ENCODE measurements at regions not wholly inside any gene's neighbourhood (a gene's known extent, or its start where the extent isn't known, plus 50 kb on each side); places are given as distances from the start of the nearest gene placed in this dataset.
A peak's percentile ranks its signal among the peaks of the same experiment; 100 is the strongest.

DNA sequence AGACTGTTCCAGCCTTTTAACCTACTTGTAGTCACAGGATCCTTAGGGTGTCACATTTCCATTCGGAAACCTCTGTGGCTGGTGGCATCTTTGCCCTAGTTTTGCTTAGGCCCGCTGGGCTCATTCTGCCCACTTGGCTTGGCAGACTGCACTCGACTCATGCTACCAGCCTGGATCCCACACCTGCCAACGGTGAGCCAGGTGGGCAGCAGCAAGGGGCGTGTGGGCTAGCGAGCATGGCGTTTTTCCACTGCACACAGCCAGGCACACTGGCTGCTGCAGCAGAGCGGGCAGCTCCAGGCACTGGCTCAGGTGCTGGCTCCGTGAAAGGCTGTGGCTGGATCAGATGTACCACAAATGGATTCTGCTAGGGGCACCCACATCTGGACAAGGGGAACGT, 838.2 kb downstream of the SLITRK6 start:
- no peak for DNase-seq (ENCODE audit: low read depth)

DNA sequence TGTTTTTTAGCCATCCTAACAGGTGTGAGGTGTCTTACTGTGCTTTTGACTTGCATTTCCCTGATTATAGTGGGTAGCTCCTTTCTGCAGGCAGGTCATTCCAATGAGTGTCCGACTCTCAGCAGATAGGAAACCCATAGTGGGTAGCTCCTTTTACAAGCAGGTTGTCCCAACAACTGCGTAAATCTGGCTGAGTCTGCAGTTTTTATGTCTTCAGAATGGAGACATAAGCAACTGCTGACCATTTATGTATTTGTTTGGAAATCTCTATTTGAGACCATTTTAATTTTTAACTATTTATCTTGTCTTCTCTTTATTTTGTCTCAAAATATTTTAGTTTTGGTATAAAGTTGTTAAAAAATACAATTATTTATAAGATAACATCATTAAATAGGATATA, 839.4 kb downstream of the SLITRK6 start:
- no peak for DNase-seq (ENCODE audit: low read depth)

DNA sequence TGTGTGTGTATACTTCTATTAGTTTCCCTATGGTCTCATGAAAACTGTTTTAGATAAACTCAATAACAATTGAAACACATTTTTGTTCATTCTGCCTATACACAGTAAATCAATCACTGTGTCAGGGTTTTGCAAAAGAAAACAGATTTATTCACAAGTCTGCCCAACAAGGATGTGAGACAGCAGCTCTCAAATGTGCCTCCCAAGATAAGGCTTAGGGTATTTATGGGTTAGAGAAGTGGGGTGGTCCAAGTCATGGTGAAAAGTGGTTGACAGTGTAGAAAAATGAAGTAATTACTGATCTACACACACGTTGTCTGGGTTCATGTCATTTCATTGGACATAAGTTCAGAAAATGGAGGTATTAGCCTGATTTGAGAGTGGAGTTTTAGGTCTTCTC, 844.6 kb downstream of the SLITRK6 start:
- DNase-seq (ENCODE audit: low read depth), result peak; percentile 9

DNA sequence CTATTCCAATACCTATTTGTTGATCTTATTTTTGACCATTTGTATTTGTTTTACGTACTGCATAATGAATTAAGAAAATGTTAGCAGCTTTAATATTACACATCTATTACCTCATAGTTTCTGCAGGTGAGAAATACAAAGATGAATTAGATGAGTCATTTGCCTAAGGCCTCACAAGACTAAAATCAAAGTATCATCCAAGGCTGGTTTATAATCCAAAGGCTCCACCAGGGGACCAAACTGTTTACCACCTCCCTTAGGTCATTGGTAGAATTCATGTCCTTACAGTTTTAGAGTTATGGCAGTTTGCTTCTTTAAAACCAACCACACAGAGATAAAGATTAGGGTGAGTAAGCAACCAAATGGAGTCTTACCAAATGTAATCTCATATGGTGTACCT, 848.1 kb downstream of the SLITRK6 start:
- no peak for DNase-seq (ENCODE audit: low read depth)

DNA sequence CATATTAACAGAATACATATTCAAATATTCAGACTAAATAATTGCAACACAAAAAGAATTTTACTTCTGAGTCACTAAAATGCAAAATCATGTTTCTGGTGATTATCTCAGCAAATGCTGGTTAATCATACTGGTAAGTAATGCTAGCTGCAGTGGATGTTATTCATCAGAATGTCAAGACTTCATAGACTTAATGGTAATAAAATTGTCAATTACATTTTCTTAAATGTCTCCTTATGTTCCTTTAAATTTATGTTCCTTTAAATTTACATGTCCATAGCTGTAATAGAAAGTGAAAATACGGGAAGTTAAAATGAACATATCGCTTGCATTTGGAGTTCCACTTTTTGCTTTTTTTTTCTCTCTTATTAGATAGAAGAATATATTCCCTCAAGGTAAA, 853.0 kb downstream of the SLITRK6 start:
- no peak for DNase-seq (ENCODE audit: low read depth)

DNA sequence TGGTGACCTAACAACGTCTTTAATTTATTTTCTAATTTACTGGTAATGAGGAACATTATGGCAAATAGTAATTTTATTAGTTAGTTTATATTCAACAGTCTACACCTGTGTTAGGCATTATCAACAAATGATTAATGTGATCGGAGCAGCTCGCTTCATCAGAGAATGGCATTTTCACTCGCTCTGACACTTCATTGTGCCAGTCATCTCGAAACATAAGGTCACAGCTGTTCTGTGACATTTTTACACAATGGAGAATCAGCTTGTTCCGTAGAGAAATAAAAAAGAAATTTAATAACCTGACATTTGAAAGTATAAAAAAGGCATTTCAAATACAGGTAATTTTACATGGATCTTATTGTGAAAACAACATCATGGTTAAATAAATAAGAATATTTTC, 858.4 kb downstream of the SLITRK6 start:
- DNase-seq (ENCODE audit: low read depth), result no peak

DNA sequence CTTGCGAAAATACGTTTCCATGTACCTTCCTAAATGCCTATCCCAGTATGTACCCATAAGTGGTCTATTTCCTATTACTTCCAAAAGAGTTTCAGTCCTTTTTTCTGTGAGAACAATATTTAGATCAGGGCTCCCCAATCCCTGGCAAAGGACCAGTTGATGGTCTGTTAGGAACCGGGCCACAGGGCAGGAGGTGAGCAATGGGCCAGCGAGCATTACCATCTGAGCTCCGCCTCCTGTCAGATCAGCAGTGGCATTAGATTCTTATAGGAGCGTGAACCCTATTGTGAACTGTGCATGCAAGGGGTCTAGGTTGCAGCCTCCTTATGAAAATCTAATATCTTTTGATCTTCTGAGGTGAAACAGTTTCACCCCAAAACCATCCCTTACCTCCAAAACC, 859.1 kb downstream of the SLITRK6 start:
- DNase-seq (ENCODE audit: low read depth), result no peak

DNA sequence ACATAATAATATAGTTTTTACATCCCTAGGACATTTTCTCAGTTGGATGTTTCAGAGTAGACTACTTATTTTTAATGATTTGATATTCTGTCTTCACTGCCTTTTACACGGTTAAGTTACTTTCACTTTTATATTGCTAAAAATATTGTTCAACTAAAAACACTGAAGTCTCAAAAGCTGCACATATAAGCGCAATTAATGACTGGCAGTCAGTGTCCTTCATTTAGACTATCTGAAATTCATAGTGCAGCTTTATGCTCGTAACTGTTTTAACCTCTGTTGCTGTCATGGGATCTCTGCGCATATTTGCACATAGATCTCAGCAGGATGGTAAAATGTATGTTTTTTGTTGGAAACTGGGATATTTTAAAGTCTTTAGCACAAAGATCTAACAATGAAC, 864.3 kb downstream of the SLITRK6 start:
- no peak for DNase-seq (ENCODE audit: low read depth)

DNA sequence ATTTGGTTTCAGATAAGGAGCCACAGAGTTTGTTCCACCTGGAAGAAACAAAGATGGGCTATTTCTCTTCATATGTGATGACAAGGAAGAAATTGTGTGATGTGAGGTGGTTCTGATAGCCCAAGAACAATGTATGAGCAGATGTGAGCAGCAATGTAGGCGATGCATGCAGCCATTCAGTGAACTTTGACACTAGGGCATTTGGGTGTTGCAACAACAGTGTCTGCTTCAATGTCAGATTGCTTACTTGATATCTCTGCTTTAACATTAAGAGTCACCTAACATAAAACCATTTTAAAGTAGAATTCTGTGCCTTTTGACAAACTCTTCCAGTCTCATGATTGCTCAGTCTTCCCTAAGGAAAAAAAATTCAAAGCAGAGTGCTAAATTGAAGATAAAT, 865.4 kb downstream of the SLITRK6 start:
- DNase-seq (ENCODE audit: low read depth), result no peak

DNA sequence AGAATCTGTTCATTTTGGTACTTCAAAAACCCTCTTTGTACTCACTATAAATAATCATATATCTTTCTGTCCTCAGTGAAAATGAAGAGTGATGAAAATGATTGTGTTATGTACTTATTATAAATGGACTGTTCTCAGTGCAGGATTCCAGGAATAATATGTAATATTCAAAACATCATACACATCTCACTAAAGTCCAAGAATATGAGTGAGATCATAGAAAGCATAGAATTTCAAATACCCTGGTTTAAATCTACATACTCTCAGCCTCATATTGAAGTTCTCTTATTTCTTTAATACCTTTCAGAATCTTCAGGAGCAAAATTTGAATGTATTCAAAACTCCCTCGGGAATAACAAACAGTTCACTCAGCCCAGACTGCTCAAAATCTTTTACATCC, 868.0 kb downstream of the SLITRK6 start:
- DNase-seq (ENCODE audit: low read depth), result no peak

DNA sequence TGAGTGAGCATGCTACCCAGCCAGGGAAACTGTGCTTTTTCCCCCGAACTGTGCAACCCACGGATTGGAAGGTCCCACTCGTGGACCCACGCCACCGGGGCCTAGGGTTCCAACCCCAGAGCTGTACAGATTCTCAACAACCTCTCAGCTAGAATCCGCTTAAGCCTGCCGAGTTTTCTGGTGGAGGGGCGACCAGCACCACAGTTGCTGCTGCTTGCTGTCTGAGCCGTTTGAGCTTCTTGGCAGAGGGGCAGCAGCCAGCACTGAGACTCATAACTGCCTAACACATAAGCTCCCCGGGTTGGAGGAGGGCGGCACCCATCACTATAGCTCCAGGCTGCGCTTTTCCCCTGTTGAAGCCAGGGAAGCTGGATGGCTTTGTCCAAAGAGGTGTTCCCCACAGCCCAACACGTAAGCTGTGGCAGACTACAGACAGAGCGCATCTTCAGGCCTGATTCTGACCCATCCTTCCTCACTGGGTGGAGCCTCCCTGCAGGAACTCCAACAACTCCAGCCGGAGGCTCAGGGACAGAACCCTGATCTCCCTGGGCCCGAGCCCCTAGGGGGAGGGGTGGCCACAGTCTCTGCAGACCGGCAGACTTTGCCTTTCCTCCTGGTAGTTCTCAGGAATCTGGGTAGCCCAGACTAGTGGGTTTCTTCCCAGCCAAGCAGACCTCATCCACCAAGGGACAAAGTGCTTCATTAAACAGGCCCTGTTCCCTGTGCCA, 871.6 kb downstream of the SLITRK6 start:
- DNase-seq (ENCODE audit: low read depth), result no peak

DNA sequence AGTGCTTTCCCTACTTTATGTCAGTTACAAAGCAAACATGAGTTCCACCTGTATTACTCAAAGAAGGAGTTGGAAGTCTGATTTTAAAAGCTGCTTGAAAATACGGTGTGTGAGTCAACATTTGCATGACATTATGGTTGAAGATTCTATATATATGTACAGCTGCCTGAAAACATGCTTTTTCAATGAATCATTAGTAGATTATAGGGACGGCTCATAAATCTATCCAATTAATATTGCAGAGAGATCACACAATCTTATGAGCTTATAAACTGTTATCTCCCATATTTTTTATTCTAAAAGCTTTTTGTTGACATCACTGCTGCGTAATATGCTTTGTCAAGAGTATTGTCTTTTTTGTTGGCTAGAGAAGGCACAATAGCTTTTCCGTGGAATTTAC, 873.8 kb downstream of the SLITRK6 start:
- no peak for DNase-seq (ENCODE audit: low read depth)

DNA sequence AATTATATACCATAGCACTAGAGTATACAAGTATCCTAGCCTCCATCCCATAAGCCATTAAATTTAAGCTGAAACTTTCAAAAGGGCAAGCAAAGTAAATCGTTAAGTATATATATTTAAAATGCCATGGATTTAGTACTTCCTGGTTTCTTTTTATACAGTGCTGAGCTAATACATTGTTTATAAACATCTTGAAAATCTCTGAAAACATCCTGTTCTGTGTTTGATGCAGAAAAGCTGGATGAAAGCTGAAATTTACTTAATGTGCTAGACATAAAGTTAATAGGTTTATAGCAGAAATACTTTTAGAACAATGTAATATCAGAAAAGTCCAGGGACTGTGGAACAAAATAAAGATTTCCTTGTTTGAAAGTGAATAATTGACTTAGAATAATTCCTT, 875.4 kb downstream of the SLITRK6 start:
- no peak for DNase-seq (ENCODE audit: low read depth)

DNA sequence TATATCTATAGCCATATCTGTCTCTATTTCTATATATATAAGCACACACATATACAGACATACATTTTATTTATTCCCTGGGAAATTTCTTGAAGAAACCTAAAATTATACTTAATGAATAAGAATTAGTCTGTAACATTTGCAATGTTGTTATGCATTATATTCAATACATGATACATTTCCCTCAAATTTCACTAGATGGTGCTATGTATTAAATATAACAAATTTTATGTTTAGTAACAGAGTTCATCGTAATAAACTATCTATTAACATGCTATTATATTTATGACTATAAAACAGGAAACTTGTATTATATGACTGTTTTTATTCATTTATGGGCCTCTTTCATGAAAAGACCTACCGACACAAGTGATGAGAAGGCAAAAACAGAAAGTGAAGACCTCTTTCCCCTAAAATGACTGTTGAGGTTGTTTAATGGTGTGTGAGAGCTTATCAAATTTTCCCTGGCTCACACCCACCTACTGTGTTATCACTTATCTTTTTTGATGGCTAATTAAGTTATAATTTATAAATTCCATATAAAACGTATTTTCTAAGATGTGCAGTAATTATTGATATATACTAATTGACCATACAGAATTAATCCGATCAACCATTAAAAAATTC, 881.9 kb downstream of the SLITRK6 start:
- DNase-seq (ENCODE audit: low read depth), result no peak

DNA sequence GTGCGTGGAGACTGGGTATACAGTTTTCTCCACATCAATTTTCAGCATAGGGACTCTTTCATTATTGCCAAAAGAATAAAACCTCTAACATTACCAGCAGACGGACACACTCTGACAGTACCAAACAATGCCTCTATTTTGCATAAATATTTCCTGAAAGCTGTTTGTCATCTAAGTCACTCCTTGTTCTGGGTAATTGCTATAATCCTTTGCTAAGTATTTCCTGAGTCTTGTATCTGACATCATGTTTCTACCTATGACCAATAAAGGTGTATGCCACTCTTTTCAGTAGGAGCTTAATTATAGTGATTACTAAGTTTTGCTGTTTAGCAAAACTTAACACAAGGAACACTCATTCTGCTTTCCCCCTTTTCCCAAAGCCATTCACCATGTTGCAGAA, 886.5 kb downstream of the SLITRK6 start:
- DNase-seq (ENCODE audit: low read depth), result no peak

DNA sequence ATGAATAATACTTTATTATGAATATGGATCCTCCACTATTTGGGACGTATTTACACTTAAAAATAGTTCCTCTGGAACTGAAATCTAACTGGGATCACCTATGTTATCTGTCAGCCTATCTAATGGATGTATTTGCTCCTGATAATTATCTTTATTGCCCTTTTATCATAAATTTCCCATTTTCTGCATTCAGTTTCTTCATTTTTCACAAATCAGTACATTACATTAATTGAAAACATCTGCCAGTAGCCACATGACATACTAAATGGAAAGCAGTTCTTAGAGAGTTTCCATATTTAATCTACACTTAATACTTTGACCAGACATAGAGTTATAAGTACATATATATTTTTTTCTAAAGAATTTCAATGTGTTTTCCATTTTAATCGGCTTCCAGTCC, 888.8 kb downstream of the SLITRK6 start:
- DNase-seq (ENCODE audit: low read depth), result no peak

DNA sequence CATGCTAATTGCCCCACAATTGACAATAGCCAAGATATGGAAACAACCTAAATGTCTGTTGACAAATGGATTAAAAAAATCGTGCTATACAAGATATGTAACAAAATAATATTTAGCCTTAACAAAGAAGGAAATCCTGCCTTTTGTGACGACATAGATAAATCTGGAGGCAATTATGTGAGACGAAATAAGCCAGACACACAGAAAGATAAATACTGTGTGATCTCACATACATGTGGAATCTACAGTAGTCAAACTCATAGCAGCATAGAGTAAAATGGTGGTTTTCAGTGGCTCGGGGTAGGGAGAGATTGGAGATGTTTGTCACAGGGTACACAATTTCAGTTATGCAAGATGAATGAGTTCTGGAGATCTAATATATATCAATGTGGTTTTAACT, 895.8 kb downstream of the SLITRK6 start:
- DNase-seq (ENCODE audit: low read depth), result no peak

DNA sequence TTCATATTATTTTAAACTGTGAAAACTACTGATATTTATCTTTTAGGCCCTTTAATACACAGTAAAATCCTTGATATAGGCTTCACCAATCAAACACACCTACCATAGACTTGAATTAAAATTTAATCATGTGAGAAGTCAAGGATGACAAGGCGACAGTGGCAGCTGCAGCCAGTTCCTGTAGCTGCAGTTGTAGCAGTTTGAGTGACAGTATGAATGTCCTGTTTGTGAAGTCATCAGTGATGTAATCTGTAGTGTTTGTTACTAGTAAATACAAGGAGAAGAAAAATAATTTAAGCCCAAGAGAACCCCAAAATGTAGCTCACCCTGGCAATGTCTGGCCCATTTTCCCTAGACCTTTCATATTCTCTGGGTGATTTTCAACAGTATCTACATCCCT, 897.0 kb downstream of the SLITRK6 start:
- no peak for DNase-seq (ENCODE audit: low read depth)

DNA sequence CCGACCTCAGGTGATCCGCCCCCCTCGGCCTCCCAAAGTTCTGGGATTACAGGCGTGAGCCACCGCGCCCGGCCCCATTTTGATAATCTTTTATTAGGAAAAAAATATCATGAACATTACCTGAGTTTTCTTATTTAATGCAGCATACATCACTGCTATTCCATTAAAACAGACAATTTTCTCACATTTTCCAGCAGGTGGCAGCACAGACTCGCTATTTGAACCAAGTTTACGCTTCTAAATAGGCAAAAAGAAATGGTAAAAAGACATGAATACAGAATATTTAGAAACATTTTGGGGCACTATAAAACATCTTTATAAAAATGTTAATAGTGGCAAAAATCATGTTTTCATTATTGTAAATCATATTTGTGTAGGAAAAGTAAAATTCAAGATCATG, 903.1 kb downstream of the SLITRK6 start:
- DNase-seq (ENCODE audit: low read depth), result peak; percentile 5

DNA sequence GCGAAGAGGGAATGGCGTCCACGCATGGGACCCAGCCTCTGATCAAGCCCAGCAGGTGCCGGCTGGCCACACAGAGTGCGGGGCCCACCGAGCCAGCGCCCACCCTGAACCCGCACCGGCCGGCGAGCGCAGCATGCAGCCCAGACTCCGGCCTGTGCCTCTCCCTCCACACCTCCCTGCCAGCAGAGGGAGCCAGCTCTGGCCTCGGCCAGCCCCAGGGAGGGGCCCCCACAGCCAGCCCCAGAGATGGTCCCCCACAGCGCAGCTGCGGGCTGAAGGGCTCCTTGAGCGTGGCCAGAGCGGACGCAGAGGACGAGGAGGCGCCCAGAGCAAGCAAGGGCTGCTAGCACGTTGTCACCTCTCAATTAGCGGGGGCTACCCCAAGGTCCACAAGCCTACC, 904.5 kb downstream of the SLITRK6 start:
- DNase-seq (ENCODE audit: low read depth), result no peak

DNA sequence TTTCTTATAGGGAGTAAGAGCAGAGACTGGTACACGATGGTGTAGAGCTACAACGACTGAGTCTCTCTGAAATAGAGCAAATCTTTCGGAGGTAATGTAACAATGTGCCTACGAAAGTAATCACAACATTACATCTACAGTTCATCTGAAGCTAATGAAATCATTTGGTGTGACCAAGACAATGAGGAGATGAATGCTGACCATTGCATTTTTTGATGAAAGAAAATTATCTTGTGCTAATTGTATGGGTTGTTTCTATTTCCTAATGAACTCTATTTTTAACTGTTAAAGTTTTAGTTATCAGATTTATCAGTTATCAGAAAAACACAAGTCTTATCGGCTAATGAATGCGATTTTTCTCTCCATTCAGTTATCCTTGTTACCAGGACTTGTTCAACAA, 913.4 kb downstream of the SLITRK6 start:
- no peak for DNase-seq (ENCODE audit: low read depth)

DNA sequence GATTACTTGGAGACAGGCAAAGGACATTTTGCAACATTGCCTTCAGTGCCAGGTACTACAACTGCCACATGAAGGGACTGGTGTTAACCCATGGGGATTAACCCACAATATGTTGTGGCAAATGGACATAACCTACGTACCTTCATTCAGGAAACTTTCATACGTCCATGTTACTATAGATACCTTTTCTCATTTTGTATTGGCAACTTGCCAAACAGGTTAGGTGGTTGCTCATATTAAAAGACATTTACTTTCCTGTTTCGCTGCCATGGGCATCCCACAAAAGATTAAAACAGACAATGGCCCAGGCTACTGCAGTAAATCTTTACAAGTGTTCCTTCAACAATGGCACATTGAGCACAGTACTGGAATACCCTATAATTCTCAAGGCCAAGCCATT, 925.3 kb downstream of the SLITRK6 start:
- DNase-seq (ENCODE audit: low read depth), result no peak

DNA sequence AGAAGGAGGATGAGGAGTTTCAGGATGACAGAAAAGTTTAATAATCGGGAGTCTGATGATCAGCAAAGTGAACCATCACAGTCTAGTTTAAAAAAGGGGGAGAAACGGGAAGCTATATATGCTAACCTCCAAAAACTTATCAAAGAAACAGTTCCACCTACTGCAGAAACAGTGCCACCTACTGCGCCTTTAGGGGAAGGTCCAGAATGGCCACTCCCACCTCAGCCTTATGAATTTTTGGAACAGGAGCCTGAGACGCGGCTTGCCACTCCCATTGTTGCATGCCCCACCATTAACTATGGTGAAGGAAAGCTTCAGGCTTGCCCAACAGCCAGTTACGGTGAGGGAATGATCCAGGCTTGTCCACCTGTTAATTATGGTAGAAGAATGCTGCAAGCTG, 929.0 kb downstream of the SLITRK6 start:
- no peak for DNase-seq (ENCODE audit: low read depth)

DNA sequence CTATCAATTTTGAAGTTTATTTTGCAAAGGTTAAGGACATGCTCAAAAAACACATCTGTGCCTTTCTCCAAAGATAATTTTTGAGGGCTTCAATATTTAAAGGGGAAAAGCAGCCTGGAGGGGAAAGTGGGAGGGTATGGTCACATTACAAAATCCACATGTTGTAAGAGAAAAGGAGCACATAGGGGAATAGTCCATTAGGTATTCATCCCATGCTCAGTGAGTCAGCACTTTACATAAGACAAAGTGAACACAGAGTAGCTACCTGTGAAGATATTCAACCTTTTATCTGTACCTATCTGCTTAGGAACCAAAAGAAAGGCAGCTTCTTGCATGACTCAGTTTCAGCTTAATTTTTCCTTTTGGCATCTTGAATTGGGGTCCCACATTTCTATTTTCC, 932.0 kb downstream of the SLITRK6 start:
- no peak for DNase-seq (ENCODE audit: low read depth)

All from CMK (cell line).